ENCODE measurements at regions not wholly inside any gene's neighbourhood (a gene's known extent, or its start where the extent isn't known, plus 50 kb on each side); places are given as distances from the start of the nearest gene placed in this dataset.
"Not testable (repeated sequence)": the region's sequence is repeated elsewhere in the genome, so short reads cannot be mapped to it uniquely, and the experiment has no call there.

DNA sequence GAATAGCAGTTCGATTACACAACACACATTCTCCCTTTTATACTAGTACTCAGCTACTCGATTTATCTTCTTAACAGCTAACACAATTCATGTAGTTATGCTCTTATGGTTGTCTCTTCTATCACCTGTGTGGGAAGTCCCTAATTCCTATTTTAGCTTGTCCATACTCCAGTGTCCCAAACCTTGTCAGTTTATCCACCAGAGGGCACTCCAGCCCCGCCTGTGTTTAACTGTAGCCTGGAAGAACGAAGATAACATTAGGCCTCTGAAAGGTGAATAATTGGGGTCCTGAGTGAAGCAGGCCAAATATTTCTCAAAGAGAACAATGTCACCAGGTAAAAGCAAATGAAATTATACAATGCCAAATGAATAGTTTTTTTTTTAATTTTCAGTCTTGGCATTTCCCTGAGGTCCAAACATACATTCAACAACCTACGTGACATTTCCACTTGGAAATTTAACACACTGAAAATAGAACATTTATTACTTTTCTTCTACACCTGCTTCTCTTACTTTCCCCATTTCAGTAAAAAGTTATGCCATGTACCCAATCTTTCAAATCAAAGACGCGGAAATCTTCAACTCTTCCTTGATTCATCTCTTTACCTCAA, 560.7 kb downstream of the HTR1A start:
- Histone ChIP-seq H3K27ac (no peak overlapping the region), H3K4me3 (no peak overlapping the region), H3K9ac (ENCODE audit: low read depth in 2 of 2, low read length in 2 of 2) (no peak overlapping the region), H3K36me3 (no peaks in the 10 kb centered on the region), H3K9me3 (no peaks in the 10 kb centered on the region), H3K4me1 (no peaks in the 10 kb centered on the region), H3K27me3 (no peaks in the 10 kb centered on the region)
- intact Hi-C loops (cut with DNase I), result loop anchor here (5.0 kb wide), 1 partner anchor 556 kb away; no protein-coding TSS in a partner anchor
- TF ChIP-seq, protein P1, sequence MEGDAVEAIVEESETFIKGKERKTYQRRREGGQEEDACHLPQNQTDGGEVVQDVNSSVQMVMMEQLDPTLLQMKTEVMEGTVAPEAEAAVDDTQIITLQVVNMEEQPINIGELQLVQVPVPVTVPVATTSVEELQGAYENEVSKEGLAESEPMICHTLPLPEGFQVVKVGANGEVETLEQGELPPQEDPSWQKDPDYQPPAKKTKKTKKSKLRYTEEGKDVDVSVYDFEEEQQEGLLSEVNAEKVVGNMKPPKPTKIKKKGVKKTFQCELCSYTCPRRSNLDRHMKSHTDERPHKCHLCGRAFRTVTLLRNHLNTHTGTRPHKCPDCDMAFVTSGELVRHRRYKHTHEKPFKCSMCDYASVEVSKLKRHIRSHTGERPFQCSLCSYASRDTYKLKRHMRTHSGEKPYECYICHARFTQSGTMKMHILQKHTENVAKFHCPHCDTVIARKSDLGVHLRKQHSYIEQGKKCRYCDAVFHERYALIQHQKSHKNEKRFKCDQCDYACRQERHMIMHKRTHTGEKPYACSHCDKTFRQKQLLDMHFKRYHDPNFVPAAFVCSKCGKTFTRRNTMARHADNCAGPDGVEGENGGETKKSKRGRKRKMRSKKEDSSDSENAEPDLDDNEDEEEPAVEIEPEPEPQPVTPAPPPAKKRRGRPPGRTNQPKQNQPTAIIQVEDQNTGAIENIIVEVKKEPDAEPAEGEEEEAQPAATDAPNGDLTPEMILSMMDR (IDR thresholded peaks at IDR 0.05), result peak; percentile 62
- peak; percentile 57 for DNase-seq

DNA sequence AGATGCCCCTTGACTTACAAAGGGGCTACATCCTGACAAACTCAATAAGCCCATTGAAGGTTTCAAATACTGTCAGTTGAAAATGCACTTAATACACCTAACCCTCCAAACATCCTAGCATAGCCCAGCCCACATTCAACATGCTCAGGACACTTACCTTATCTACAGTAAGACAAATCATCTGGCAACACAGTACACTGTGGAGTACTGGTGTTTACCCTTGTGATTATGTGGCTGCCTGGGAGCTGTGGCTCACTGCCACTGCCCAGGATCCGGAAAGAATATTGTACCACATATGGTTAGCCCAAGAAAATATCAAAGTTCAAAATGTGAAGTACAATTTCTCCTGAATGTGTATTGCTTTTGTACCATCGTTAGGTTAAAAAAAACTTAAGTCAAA, 562.2 kb downstream of the HTR1A start:
- TF ChIP-seq, protein P1 (IDR thresholded peaks at IDR 0.05), result no peak
- Histone ChIP-seq H3K27me3 (no peaks in the 10 kb centered on the region), H3K27ac (no peak overlapping the region), H3K36me3 (no peaks in the 10 kb centered on the region), H3K9me3 (no peaks in the 10 kb centered on the region), H3K4me3 (no peak overlapping the region), H3K9ac (ENCODE audit: low read depth in 2 of 2, low read length in 2 of 2) (no peak overlapping the region), H3K4me1 (no peaks in the 10 kb centered on the region)
- intact Hi-C loops (cut with DNase I), result loop anchor here (5.0 kb wide), 1 partner anchor 557 kb away; no protein-coding TSS in a partner anchor
- no peak for DNase-seq

DNA sequence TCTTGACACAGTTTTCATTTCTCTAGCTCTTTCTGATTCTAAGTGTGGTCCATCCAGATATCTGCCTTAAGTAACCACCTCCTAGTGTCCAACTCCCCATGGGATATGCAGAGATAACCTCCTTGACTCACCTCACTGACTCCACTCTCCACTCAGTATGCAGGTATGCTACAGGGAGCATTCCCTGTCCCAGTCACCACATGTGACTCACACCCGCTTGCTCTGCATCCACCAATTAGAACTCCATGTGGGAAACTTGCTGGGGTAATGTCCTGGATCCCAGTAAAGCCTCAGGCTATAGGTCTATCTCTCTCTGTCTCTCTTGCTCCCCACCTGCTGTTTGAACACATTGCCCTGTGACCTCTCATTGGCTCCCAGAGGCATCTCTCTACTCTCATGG, 563.9 kb downstream of the HTR1A start:
- Histone ChIP-seq H3K27ac (no peak overlapping the region), H3K27me3 (no peaks in the 10 kb centered on the region), H3K9ac (ENCODE audit: low read depth in 2 of 2, low read length in 2 of 2) (no peak overlapping the region), H3K4me3 (no peak overlapping the region), H3K4me1 (no peaks in the 10 kb centered on the region), H3K9me3 (no peaks in the 10 kb centered on the region), H3K36me3 (no peaks in the 10 kb centered on the region)
- no peak for DNase-seq
- TF ChIP-seq, protein P1 (IDR thresholded peaks at IDR 0.05), result no peak
- intact Hi-C loops (cut with DNase I), result no loop called here

DNA sequence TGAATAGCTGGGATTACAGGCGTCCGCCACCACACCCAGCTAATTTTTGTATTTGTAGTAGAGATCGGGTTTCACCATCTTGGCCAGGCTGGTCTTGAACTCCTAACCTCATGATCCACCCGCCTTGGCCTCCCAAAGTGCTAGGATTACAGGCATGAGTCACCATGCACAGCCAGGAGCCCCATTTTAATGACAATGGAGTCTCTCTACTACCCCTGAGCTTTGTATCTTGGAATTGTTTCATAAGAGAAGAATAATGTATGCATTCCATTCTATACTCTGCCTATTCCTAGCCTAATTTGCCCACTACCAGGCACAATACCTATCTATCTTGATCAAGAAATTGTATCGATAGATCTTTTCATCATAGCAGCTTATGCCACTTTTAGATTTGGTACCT, 574.1 kb downstream of the HTR1A start:
- H3K4me3 ChIP-seq; H3K4me1 ChIP-seq; H3K27ac ChIP-seq; H3K36me3 ChIP-seq; H3K9ac ChIP-seq (ENCODE audit: low read depth in 2 of 2, low read length in 2 of 2); H3K9me3 ChIP-seq; intact Hi-C loops (cut with DNase I); H3K27me3 ChIP-seq; DNase-seq: not testable (repeated sequence)

DNA sequence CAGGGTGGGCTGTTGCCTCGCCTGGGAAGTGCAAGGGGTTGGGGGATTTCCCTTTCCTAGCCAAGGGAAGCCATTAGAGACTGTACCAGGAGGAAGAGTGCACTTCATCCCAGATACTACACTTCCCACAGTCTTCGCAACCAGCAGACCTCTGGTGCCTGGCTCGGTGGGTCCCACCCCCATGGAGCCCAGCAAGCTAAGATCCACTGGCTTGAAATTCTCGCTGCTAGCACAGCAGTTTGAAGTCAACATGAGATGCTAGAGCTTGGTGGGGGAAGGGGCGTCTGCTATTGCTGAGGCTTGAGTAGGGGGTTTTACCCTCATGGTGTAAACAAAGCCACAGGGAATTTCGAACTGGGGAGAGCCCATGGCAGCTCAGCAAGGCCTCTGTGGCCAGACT, 586.4 kb downstream of the HTR1A start:
- no peak for DNase-seq
- H3K4me1 ChIP-seq, result no peaks in the 10 kb centered on the region
- H3K36me3 ChIP-seq, result no peaks in the 10 kb centered on the region
- no peaks in the 10 kb centered on the region for H3K9me3 ChIP-seq
- no peak overlapping the region for H3K4me3 ChIP-seq
- TF ChIP-seq, protein P1 (IDR thresholded peaks at IDR 0.05), result no peak
- no peaks in the 10 kb centered on the region for H3K27me3 ChIP-seq
- H3K9ac ChIP-seq (ENCODE audit: low read depth in 2 of 2, low read length in 2 of 2), result no peak overlapping the region
- no peak overlapping the region for H3K27ac ChIP-seq
- intact Hi-C loops (cut with DNase I), result no loop called here

DNA sequence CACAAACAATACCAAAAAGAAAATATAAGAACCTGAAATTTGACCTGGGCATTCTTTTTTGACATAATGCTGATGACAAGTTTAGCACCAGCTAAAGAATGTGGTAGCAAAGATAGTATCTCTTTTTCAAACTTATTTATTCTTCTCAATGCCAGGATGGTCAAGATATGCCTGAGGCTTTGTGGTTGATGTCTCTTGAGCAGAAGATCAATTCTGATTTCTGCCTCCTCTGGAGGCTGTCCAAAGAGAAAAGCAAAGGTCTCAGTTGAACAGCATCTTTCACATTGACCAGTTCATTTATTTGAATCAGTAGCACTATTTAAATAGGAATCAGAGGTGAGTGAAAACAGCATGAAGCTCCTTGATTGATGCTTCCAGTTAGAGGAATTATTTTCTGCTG, 588.2 kb downstream of the HTR1A start:
- no peaks in the 10 kb centered on the region for H3K4me1 ChIP-seq
- H3K27me3 ChIP-seq, result no peaks in the 10 kb centered on the region
- intact Hi-C loops (cut with DNase I), result no loop called here
- TF ChIP-seq, protein P1 (IDR thresholded peaks at IDR 0.05), result no peak
- H3K27ac ChIP-seq, result no peak overlapping the region
- H3K9ac ChIP-seq (ENCODE audit: low read depth in 2 of 2, low read length in 2 of 2), result no peak overlapping the region
- H3K36me3 ChIP-seq, result no peaks in the 10 kb centered on the region
- H3K4me3 ChIP-seq, result no peak overlapping the region
- DNase-seq, result no peak
- H3K9me3 ChIP-seq, result no peaks in the 10 kb centered on the region

All from colonic mucosa (tissue), 4 donors.